ENCODE measurements at regions not wholly inside any gene's neighbourhood (a gene's known extent, or its start where the extent isn't known, plus 50 kb on each side); places are given as distances from the start of the nearest gene placed in this dataset.
"Not testable (repeated sequence)": the region's sequence is repeated elsewhere in the genome, so short reads cannot be mapped to it uniquely, and the experiment has no call there.

- Histone ChIP-seq H3K79me2 (ENCODE audit: low read length) (no peaks in the 10 kb centered on the region), H3K36me3 (replicated peaks; ENCODE audit: low read depth, low read length) (no peaks in the 10 kb centered on the region), H3K4me3 (ENCODE audit: low read length) (no peak overlapping the region), H3K4me1 (ENCODE audit: low read length) (no peaks in the 10 kb centered on the region), H4K20me1 (ENCODE audit: insufficient read depth, low read length) (no peaks in the 10 kb centered on the region), H3K27me3 (ENCODE audit: low read depth, low read length) (peaks cover 19% of the 10 kb centered on the region), H3K9ac (ENCODE audit: low read length) (no peak overlapping the region), H3K9me3 (ENCODE audit: insufficient read depth, low read length) (0 out of 2 replicates have a peak, but pooled peaks cover 4% of the 10 kb centered on the region), H3K27ac (ENCODE audit: low read length) (no peak overlapping the region), H2AFZ (ENCODE audit: low read depth, low read length) (no peak overlapping the region), H3K4me2 (ENCODE audit: low read length) (no peak overlapping the region)
- no peak for TF ChIP-seq CTCF (IDR thresholded peaks at IDR 0.05; ENCODE audit: low read depth, low read length)
- TF ChIP-seq EZH2phosphoT487 (IDR thresholded peaks at IDR 0.05; ENCODE audit: low read depth), result no peak
These were observed 127.2 kb upstream of the IER5L start for GRCh38 chr9:129305246-129305645.

- H3K36me3 ChIP-seq (replicated peaks; ENCODE audit: low read depth, low read length), result no peaks in the 10 kb centered on the region
- no peaks in the 10 kb centered on the region for H4K20me1 ChIP-seq (ENCODE audit: insufficient read depth, low read length)
- H3K4me3 ChIP-seq (ENCODE audit: low read length), result no peak overlapping the region
- H3K27ac ChIP-seq (ENCODE audit: low read length), result no peak overlapping the region
- H3K4me1 ChIP-seq (ENCODE audit: low read length), result no peaks in the 10 kb centered on the region
- no peak overlapping the region for H2AFZ ChIP-seq (ENCODE audit: low read depth, low read length)
- H3K4me2 ChIP-seq (ENCODE audit: low read length), result no peak overlapping the region
- TF ChIP-seq EZH2phosphoT487 (IDR thresholded peaks at IDR 0.05; ENCODE audit: low read depth), result no peak
- no peak for TF ChIP-seq CTCF (IDR thresholded peaks at IDR 0.05; ENCODE audit: low read depth, low read length)
- H3K79me2 ChIP-seq (ENCODE audit: low read length), result no peaks in the 10 kb centered on the region
- H3K9ac ChIP-seq (ENCODE audit: low read length), result no peak overlapping the region
- peaks cover 17% of the 10 kb centered on the region for H3K27me3 ChIP-seq (ENCODE audit: low read depth, low read length)
- H3K9me3 ChIP-seq (ENCODE audit: insufficient read depth, low read length), result 0 out of 2 replicates have a peak, but pooled peaks cover 4% of the 10 kb centered on the region
These were observed 123.9 kb upstream of the IER5L start for GRCh38 chr9:129301941-129302340.

- not testable (repeated sequence) for H3K4me1 ChIP-seq (ENCODE audit: low read length); H3K79me2 ChIP-seq (ENCODE audit: low read length); H3K9me3 ChIP-seq (ENCODE audit: insufficient read depth, low read length); H4K20me1 ChIP-seq (ENCODE audit: insufficient read depth, low read length); H3K27ac ChIP-seq (ENCODE audit: low read length); H3K27me3 ChIP-seq (ENCODE audit: low read depth, low read length); H3K4me3 ChIP-seq (ENCODE audit: low read length); H2AFZ ChIP-seq (ENCODE audit: low read depth, low read length); H3K36me3 ChIP-seq (replicated peaks; ENCODE audit: low read depth, low read length); H3K9ac ChIP-seq (ENCODE audit: low read length); H3K4me2 ChIP-seq (ENCODE audit: low read length)
These were observed 118.1 kb upstream of the IER5L start for GRCh38 chr9:129296195-129296594.

GRCh38 chr9:129291041-129291501 is 113.0 kb upstream of the IER5L start:
- no peak for TF ChIP-seq EZH2phosphoT487 (IDR thresholded peaks at IDR 0.05; ENCODE audit: low read depth)
- TF ChIP-seq CTCF (IDR thresholded peaks at IDR 0.05; ENCODE audit: low read depth, low read length), result no peak
- H4K20me1 ChIP-seq (ENCODE audit: insufficient read depth, low read length), result no peaks in the 10 kb centered on the region
- no peak overlapping the region for H3K27ac ChIP-seq (ENCODE audit: low read length)
- H3K4me2 ChIP-seq (ENCODE audit: low read length), result no peak overlapping the region
- no peaks in the 10 kb centered on the region for H3K4me1 ChIP-seq (ENCODE audit: low read length)
- no peaks in the 10 kb centered on the region for H3K27me3 ChIP-seq (ENCODE audit: low read depth, low read length)
- H3K79me2 ChIP-seq (ENCODE audit: low read length), result no peaks in the 10 kb centered on the region
- no peaks in the 10 kb centered on the region for H3K36me3 ChIP-seq (replicated peaks; ENCODE audit: low read depth, low read length)
- no peak overlapping the region for H3K9ac ChIP-seq (ENCODE audit: low read length)
- H2AFZ ChIP-seq (ENCODE audit: low read depth, low read length), result no peak overlapping the region
- H3K9me3 ChIP-seq (ENCODE audit: insufficient read depth, low read length), result no peaks in the 10 kb centered on the region
- H3K4me3 ChIP-seq (ENCODE audit: low read length), result no peak overlapping the region

- Histone ChIP-seq H3K27ac (ENCODE audit: low read length) (no peak overlapping the region), H3K4me2 (ENCODE audit: low read length) (no peak overlapping the region), H3K27me3 (ENCODE audit: low read depth, low read length) (no peaks in the 10 kb centered on the region), H4K20me1 (ENCODE audit: insufficient read depth, low read length) (no peaks in the 10 kb centered on the region), H3K9ac (ENCODE audit: low read length) (no peak overlapping the region), H3K9me3 (ENCODE audit: insufficient read depth, low read length) (no peaks in the 10 kb centered on the region), H3K4me1 (ENCODE audit: low read length) (no peaks in the 10 kb centered on the region), H3K4me3 (ENCODE audit: low read length) (no peak overlapping the region), H3K36me3 (replicated peaks; ENCODE audit: low read depth, low read length) (no peaks in the 10 kb centered on the region), H3K79me2 (ENCODE audit: low read length) (no peaks in the 10 kb centered on the region), H2AFZ (ENCODE audit: low read depth, low read length) (no peak overlapping the region)
- TF ChIP-seq EZH2phosphoT487 (IDR thresholded peaks at IDR 0.05; ENCODE audit: low read depth) (no peak), CTCF (IDR thresholded peaks at IDR 0.05; ENCODE audit: low read depth, low read length) (no peak)
These were observed 112.5 kb upstream of the IER5L start for GRCh38 chr9:129290606-129291005.
